Left ventricle myocardium inferior (tissue), 1 donor: ENCODE measurements at regions not wholly inside any gene's neighbourhood (a gene's known extent, or its start where the extent isn't known, plus 50 kb on each side); places are given as distances from the start of the nearest gene placed in this dataset.
A peak's percentile ranks its signal among the peaks of the same experiment; 100 is the strongest.

ENCODE experiments used
- DNase-seq: peaks from one replicate; pipeline ENCODE4 v3.0.0-alpha.2; 2020
- H3K27ac ChIP-seq: fragments of 200-600 bp; replicated peaks from 2 replicates; pipeline ENCODE4 v1.8.0; 2021
- H3K27me3 ChIP-seq: fragments of 200-600 bp; 2 replicates; pipeline ENCODE4 v1.8.0; 2021; ENCODE audit warnings: low read depth
- H3K36me3 ChIP-seq: fragments of 200-600 bp; 2 replicates; pipeline ENCODE4 v1.8.0; 2021
- H3K4me1 ChIP-seq: fragments of 200-600 bp; 2 replicates; pipeline ENCODE4 v1.8.0; 2021
- H3K4me3 ChIP-seq: fragments of 200-600 bp; 2 replicates; pipeline ENCODE4 v1.8.0; 2021; ENCODE audit warnings: mild to moderate bottlenecking, moderate library complexity
- H3K9me3 ChIP-seq: fragments of 200-600 bp; replicated peaks from 2 replicates; pipeline ENCODE4 v1.8.0; 2021
- CTCF ChIP-seq: fragments of 200-600 bp; IDR thresholded peaks from 2 replicates; pipeline ENCODE4 v1.8.0; 2021; ENCODE audit warnings: antibody characterized with exemption, mild to moderate bottlenecking, borderline replicate concordance
- intact Hi-C: fragments of 100-400 bp; cut with micrococcal nuclease; formaldehyde crosslinking; loops from one replicate; pipeline ENCODE4 v1.11.0; 2022
- donor health status: DM: no; HTN: yes; CAD: no; lungs with severe emphysema.

GRCh38 chr17:56031636-56032035 is 121.6 kb upstream of the ANKFN1 start:
- Histone ChIP-seq H3K4me1 (no peaks in the 10 kb centered on the region), H3K9me3 (no peaks in the 10 kb centered on the region), H3K27me3 (no peaks in the 10 kb centered on the region), H3K27ac (no peak overlapping the region), H3K4me3 (no peak overlapping the region), H3K36me3 (no peaks in the 10 kb centered on the region)
- DNase-seq, result no peak
- no peak for TF ChIP-seq CTCF
- intact Hi-C loops, result no loop called here

- Histone ChIP-seq H3K9me3 (no peaks in the 10 kb centered on the region), H3K4me3 (no peak overlapping the region), H3K36me3 (no peaks in the 10 kb centered on the region), H3K27ac (peak overlapping the region; percentile 16), H3K4me1 (no peaks in the 10 kb centered on the region), H3K27me3 (no peaks in the 10 kb centered on the region)
- no peak for TF ChIP-seq CTCF
- intact Hi-C loops, result no loop called here
- no peak for DNase-seq
Measured at GRCh38 chr17:56034197-56034635, 119.1 kb upstream of the ANKFN1 start.

GRCh38 chr17:56038131-56038530 is 115.1 kb upstream of the ANKFN1 start:
- no peaks in the 10 kb centered on the region for H3K9me3 ChIP-seq
- no peak for TF ChIP-seq CTCF
- H3K4me3 ChIP-seq, result no peak overlapping the region
- no peak for DNase-seq
- H3K36me3 ChIP-seq, result no peaks in the 10 kb centered on the region
- H3K27me3 ChIP-seq, result peaks cover 6% of the 10 kb centered on the region
- H3K27ac ChIP-seq, result no peak overlapping the region
- intact Hi-C loops, result no loop called here
- H3K4me1 ChIP-seq, result no peaks in the 10 kb centered on the region

- intact Hi-C loops, result no loop called here
- TF ChIP-seq CTCF, result no peak
- Histone ChIP-seq H3K4me3 (no peak overlapping the region), H3K9me3 (no peaks in the 10 kb centered on the region), H3K27ac (no peak overlapping the region), H3K36me3 (no peaks in the 10 kb centered on the region), H3K27me3 (peaks cover 36% of the 10 kb centered on the region), H3K4me1 (no peaks in the 10 kb centered on the region)
- DNase-seq, result no peak
Measured at GRCh38 chr17:56045872-56046271, 107.4 kb upstream of the ANKFN1 start.

- Histone ChIP-seq H3K4me1 (no peaks in the 10 kb centered on the region), H3K36me3 (no peaks in the 10 kb centered on the region), H3K4me3 (no peak overlapping the region), H3K27me3 (peaks cover 33% of the 10 kb centered on the region), H3K9me3 (peaks cover 4% of the 10 kb centered on the region), H3K27ac (no peak overlapping the region)
- no peak for DNase-seq
- no peak for TF ChIP-seq CTCF
- intact Hi-C loops, result no loop called here
Measured at GRCh38 chr17:56047331-56047730, 105.9 kb upstream of the ANKFN1 start.

GRCh38 chr17:56057869-56058268 is 95.4 kb upstream of the ANKFN1 start:
- intact Hi-C loops, result no loop called here
- no peaks in the 10 kb centered on the region for H3K27me3 ChIP-seq
- H3K4me3 ChIP-seq, result no peak overlapping the region
- H3K27ac ChIP-seq, result no peak overlapping the region
- peaks cover 40% of the 10 kb centered on the region for H3K9me3 ChIP-seq
- TF ChIP-seq CTCF, result no peak
- no peaks in the 10 kb centered on the region for H3K36me3 ChIP-seq
- H3K4me1 ChIP-seq, result no peaks in the 10 kb centered on the region
- DNase-seq, result no peak
